ENCODE measurements at regions not wholly inside any gene's neighbourhood (a gene's known extent, or its start where the extent isn't known, plus 50 kb on each side); places are given as distances from the start of the nearest gene placed in this dataset.

DNA sequence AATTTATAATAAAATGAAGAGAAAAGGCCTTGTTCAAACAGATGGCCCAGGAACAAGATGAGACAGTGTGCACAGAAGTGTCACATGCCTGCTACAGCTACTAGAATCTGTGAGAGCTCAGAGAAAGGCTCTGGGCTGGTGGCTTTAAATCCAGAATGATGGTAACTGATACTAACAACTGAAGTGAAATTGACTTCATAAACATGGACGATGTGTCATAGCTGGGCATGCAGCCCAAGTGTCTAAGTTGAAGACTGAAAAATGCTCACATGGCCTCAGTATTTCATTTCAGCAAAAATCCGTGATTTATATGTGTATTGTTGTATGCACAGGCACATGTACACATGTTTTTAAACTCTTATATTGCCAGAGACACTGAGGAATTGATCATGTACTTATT, 208.3 kb upstream of the RUNX1 start:
- TF ChIP-seq SNAI2 (CRISPR knock-in tag; IDR thresholded peaks at IDR 0.05): no peak
- TF ChIP-seq RARB (CRISPR knock-in tag; IDR thresholded peaks at IDR 0.05): no peak
- TF ChIP-seq, protein P1, sequence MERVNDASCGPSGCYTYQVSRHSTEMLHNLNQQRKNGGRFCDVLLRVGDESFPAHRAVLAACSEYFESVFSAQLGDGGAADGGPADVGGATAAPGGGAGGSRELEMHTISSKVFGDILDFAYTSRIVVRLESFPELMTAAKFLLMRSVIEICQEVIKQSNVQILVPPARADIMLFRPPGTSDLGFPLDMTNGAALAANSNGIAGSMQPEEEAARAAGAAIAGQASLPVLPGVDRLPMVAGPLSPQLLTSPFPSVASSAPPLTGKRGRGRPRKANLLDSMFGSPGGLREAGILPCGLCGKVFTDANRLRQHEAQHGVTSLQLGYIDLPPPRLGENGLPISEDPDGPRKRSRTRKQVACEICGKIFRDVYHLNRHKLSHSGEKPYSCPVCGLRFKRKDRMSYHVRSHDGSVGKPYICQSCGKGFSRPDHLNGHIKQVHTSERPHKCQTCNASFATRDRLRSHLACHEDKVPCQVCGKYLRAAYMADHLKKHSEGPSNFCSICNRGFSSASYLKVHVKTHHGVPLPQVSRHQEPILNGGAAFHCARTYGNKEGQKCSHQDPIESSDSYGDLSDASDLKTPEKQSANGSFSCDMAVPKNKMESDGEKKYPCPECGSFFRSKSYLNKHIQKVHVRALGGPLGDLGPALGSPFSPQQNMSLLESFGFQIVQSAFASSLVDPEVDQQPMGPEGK (CRISPR knock-in tag; IDR thresholded peaks at IDR 0.05; ENCODE audit: borderline replicate concordance): no peak
- no peak for TF ChIP-seq ZNF8 (CRISPR knock-in tag; IDR thresholded peaks at IDR 0.05)
- TF ChIP-seq ESRRG (CRISPR knock-in tag; IDR thresholded peaks at IDR 0.05): no peak
- no peak for TF ChIP-seq PPARA (CRISPR knock-in tag; IDR thresholded peaks at IDR 0.05; ENCODE audit: borderline replicate concordance)
- no peak for TF ChIP-seq ISL1 (CRISPR knock-in tag; IDR thresholded peaks at IDR 0.05)
- no peak for TF ChIP-seq ZFP30 (CRISPR knock-in tag; IDR thresholded peaks at IDR 0.05)
- TF ChIP-seq, protein P2, sequence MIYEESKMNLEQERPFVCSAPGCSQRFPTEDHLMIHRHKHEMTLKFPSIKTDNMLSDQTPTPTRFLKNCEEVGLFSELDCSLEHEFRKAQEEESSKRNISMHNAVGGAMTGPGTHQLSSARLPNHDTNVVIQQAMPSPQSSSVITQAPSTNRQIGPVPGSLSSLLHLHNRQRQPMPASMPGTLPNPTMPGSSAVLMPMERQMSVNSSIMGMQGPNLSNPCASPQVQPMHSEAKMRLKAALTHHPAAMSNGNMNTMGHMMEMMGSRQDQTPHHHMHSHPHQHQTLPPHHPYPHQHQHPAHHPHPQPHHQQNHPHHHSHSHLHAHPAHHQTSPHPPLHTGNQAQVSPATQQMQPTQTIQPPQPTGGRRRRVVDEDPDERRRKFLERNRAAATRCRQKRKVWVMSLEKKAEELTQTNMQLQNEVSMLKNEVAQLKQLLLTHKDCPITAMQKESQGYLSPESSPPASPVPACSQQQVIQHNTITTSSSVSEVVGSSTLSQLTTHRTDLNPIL (CRISPR knock-in tag; IDR thresholded peaks at IDR 0.05; ENCODE audit: low read depth): no peak
- TF ChIP-seq BACH2 (CRISPR knock-in tag; IDR thresholded peaks at IDR 0.05; ENCODE audit: borderline replicate concordance): no peak

Data from SK-N-SH treated with all-trans-retinoic acid at 6 μM for 48 hours (cell line).